Lower lobe of right lung (tissue), 2 donors: ENCODE measurements at regions not wholly inside any gene's neighbourhood (a gene's known extent, or its start where the extent isn't known, plus 50 kb on each side); places are given as distances from the start of the nearest gene placed in this dataset.
A peak's percentile ranks its signal among the peaks of the same experiment; 100 is the strongest.

Experiments
- ATAC-seq, 2 donors: fragments of 200-7000 bp; cut with Tn5 transposase; one replicate each; pipeline ENCODE4 v1.9.1; 2020 to 2022; ENCODE audit warnings: mild to moderate bottlenecking in 2 of 2, moderate library complexity in 2 of 2
- DNase-seq: peaks from one replicate; pipeline ENCODE4 v3.0.0-alpha.2; 2020
- H3K27ac ChIP-seq: fragments of 200-600 bp; one replicate; pipeline ENCODE4 v1.8.0; 2022
- H3K27me3 ChIP-seq: fragments of 200-600 bp; one replicate; pipeline ENCODE4 v1.8.0; 2022; ENCODE audit warnings: low read depth
- H3K36me3 ChIP-seq: fragments of 200-600 bp; one replicate; pipeline ENCODE4 v1.8.0; 2022; ENCODE audit warnings: mild to moderate bottlenecking
- H3K4me1 ChIP-seq: fragments of 200-600 bp; one replicate; pipeline ENCODE4 v1.8.0; 2022
- H3K4me3 ChIP-seq: fragments of 200-600 bp; one replicate; pipeline ENCODE4 v1.8.0; 2022; ENCODE audit warnings: mild to moderate bottlenecking
- H3K9me3 ChIP-seq: fragments of 200-600 bp; one replicate; pipeline ENCODE4 v1.8.0; 2022
- CTCF ChIP-seq: fragments of 200-600 bp; IDR thresholded peaks from one replicate; pipeline ENCODE4 v1.8.0; 2022; ENCODE audit warnings: antibody characterized with exemption, mild to moderate bottlenecking
- intact Hi-C: fragments of 100-400 bp; cut with DNase I; formaldehyde crosslinking; loops from one replicate; pipeline ENCODE4 v1.11.0; 2022
- donor health status: DM: no; HTN: yes; CAD: no; lungs with severe emphysema.

DNA sequence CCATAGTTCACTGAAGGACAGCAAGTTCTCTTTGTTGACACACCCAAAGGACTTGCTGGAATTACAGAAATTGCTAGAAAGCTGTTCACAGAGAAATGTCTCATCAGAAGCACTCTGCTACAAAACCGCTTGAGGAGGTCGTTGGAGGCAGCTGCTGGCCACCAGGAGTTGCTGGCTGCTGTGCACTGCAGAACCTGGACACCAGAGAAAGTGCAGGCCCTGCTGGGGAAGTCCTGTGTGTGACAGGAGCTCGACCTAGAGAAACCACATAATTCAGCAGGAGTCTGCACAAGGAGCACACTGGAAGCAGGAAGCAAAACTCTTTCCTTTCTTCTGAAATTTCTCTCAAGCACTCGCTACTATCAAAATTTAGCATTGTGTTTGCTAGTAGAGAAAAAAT, 461.5 kb upstream of the GHITM start:
- no peak overlapping the region for H3K27ac ChIP-seq
- H3K36me3 ChIP-seq: no peaks in the 10 kb centered on the region
- DNase-seq (no peak), ATAC-seq (no peak)
- no peaks in the 10 kb centered on the region for H3K9me3 ChIP-seq
- TF ChIP-seq CTCF: no peak
- intact Hi-C loops: no loop called here
- H3K27me3 ChIP-seq: no peaks in the 10 kb centered on the region
- H3K4me3 ChIP-seq: no peak overlapping the region
- H3K4me1 ChIP-seq: no peaks in the 10 kb centered on the region

DNA sequence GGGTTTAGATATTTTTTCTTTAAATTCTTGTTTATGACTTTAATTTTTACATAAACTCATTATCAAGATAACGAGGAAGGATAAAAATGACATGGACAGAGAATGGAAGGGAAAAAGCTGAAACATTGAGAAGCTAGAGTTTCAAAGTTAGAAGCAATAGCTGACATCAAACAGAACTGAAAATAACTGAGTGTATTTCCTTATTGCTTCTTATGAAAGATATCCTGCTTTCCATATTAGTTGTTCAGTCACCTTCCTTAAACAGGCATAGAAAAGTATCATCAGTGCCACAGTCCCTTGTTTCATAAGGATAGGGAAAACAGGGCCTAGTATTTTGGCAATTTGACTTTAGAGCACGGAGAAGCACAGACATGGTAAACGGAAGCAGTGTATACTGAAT, 460.5 kb upstream of the GHITM start:
- no peaks in the 10 kb centered on the region for H3K36me3 ChIP-seq
- DNase-seq (no peak), ATAC-seq (no peak)
- H3K4me1 ChIP-seq: no peaks in the 10 kb centered on the region
- no peak for TF ChIP-seq CTCF
- H3K4me3 ChIP-seq: no peak overlapping the region
- H3K27ac ChIP-seq: no peak overlapping the region
- intact Hi-C loops: no loop called here
- no peaks in the 10 kb centered on the region for H3K9me3 ChIP-seq
- no peaks in the 10 kb centered on the region for H3K27me3 ChIP-seq

GRCh38 chr10:83680470-83680891, 458.8 kb upstream of the GHITM start:
- no peaks in the 10 kb centered on the region for H3K36me3 ChIP-seq
- H3K4me3 ChIP-seq: no peak overlapping the region
- no peak overlapping the region for H3K27ac ChIP-seq
- DNase-seq (no peak), ATAC-seq (no peak)
- H3K27me3 ChIP-seq: no peaks in the 10 kb centered on the region
- H3K4me1 ChIP-seq: no peaks in the 10 kb centered on the region
- TF ChIP-seq CTCF: no peak
- no peaks in the 10 kb centered on the region for H3K9me3 ChIP-seq
- intact Hi-C loops: no loop called here

DNA sequence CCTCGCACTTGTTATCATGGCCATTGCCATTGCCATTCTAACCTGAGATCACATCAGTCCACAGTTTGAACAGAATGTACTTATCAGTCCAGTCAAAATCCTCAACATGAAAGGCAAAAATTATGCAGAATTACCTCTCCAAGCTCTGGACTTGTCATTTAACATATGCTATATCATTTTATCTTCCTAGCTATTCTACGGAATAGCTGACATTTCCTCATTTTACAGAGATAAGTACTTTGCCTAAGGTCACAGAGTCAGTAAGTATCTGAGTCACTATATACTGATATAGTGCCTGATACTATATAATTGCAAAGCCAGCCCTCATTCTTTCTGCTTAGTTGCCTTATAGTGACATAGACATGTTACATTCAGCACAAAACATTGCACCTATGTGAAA, 456.9 kb upstream of the GHITM start:
- Histone ChIP-seq H3K9me3 (no peaks in the 10 kb centered on the region), H3K4me1 (no peaks in the 10 kb centered on the region), H3K27ac (no peak overlapping the region), H3K27me3 (no peaks in the 10 kb centered on the region), H3K36me3 (no peaks in the 10 kb centered on the region), H3K4me3 (no peak overlapping the region)
- ATAC-seq (no peak), DNase-seq (no peak)
- no peak for TF ChIP-seq CTCF
- intact Hi-C loops: no loop called here

DNA sequence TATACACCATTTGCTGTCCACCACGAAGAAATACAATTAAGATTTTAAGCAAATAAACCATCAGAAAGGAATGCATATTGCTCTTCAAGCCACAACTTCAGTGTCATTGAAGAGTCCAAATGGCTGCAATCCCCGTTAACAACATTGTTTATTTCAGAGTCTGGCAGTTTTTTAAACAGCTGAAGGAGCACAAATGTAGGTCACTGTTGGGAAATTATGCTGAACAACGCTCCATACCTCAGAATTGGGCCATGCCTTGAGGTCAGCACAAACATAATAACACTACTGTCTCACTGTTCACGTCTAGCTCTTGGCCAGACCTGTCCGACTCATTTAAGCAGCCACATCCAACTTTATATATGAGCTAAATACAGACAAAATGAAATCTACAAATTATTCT, 453.9 kb upstream of the GHITM start:
- Histone ChIP-seq H3K36me3 (no peaks in the 10 kb centered on the region), H3K27ac (no peak overlapping the region), H3K27me3 (no peaks in the 10 kb centered on the region), H3K9me3 (no peaks in the 10 kb centered on the region), H3K4me3 (no peak overlapping the region), H3K4me1 (no peaks in the 10 kb centered on the region)
- TF ChIP-seq CTCF: no peak
- peak in 1 of 2 donors; percentile 25 for ATAC-seq
- intact Hi-C loops: no loop called here
- DNase-seq: no peak
